GM12892 (cell line): ENCODE measurements at regions not wholly inside any gene's neighbourhood (a gene's known extent, or its start where the extent isn't known, plus 50 kb on each side); places are given as distances from the start of the nearest gene placed in this dataset.

ENCODE experiments used
- POLR2A ChIP-seq: IDR thresholded peaks from 2 replicates; pipeline ENCODE4 v1.6.1; 2011; ENCODE audit warnings: low read depth, low read length, control low read depth
- POLR2AphosphoS5 ChIP-seq: IDR thresholded peaks from 2 replicates; pipeline ENCODE4 v1.6.1; 2011; ENCODE audit warnings: low read depth, low read length, control low read depth
- TAF1 ChIP-seq: IDR thresholded peaks from 2 replicates; pipeline ENCODE4 v1.6.1; 2011; ENCODE audit warnings: low read depth, mild to moderate bottlenecking, control low read depth, low read length, borderline replicate concordance

DNA sequence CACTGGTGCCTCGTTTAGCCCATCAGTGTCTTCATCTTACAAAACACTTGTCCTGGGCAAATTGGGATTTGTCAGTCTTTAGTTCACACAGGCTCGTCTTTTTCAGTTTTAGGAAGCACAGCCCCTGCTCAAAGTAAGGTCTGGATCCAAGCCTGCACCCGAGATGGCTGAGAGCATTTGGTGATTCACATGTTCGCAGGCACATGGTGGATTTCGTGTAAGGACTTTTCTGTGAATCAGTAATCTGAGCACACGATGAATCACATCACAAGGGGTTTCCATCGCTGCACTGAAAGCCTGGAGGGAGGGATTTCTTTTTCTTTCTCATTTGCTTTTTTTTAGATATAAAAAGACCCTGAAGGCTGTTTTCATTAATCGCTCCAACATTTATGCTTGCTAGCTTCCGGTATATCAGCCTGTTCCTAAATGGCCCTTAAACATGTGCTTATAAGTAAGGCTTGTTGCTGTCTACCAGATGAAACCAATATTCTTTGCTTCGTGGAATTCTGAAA lies 435.6 kb upstream of the ATP10A start:
- no peak for TF ChIP-seq TAF1
- no peak for TF ChIP-seq POLR2A
- no peak for TF ChIP-seq POLR2AphosphoS5
